H9 (cell line): ENCODE measurements at regions not wholly inside any gene's neighbourhood (a gene's known extent, or its start where the extent isn't known, plus 50 kb on each side); places are given as distances from the start of the nearest gene placed in this dataset.
"Not testable (repeated sequence)": the region's sequence is repeated elsewhere in the genome, so short reads cannot be mapped to it uniquely, and the experiment has no call there.

ENCODE experiments used
- DNase-seq: peaks from one replicate; pipeline ENCODE4 v3.0.0-alpha.2; 2017
- H2AFZ ChIP-seq: one replicate; pipeline ENCODE4 v1.6.1; 2013; ENCODE audit warnings: mild to moderate bottlenecking, low read length, control low read depth, moderate library complexity
- H2AK5ac ChIP-seq: 2 replicates; pipeline ENCODE4 v1.6.1; 2013; ENCODE audit warnings: low read length, control low read depth, mixed read lengths; ENCODE audit not compliant: insufficient read length
- H2BK120ac ChIP-seq: one replicate; pipeline ENCODE4 v1.6.1; 2013; ENCODE audit warnings: low read depth, mild to moderate bottlenecking, low read length, control low read depth, inconsistent platforms; ENCODE audit not compliant: poor library complexity, severe bottlenecking
- H2BK12ac ChIP-seq: 2 replicates; pipeline ENCODE4 v1.6.1; 2013; ENCODE audit warnings: low read length, control low read depth, mixed read lengths, low read depth; ENCODE audit not compliant: insufficient read length
- H2BK15ac ChIP-seq: 2 replicates; pipeline ENCODE4 v1.6.1; 2013; ENCODE audit warnings: low read depth, low read length, control low read depth
- H2BK20ac ChIP-seq: one replicate; pipeline ENCODE4 v1.6.1; 2013; ENCODE audit warnings: low read depth, mild to moderate bottlenecking, low read length, control low read depth, inconsistent platforms; ENCODE audit not compliant: poor library complexity, severe bottlenecking
- H2BK5ac ChIP-seq: 2 replicates; pipeline ENCODE4 v1.6.1; 2013; ENCODE audit warnings: low read length, control low read depth, mixed read lengths; ENCODE audit not compliant: insufficient read length
- H3K14ac ChIP-seq: 2 replicates; pipeline ENCODE4 v1.6.1; 2013; ENCODE audit warnings: low read length, control low read depth; ENCODE audit not compliant: insufficient read depth
- H3K18ac ChIP-seq: 2 replicates; pipeline ENCODE4 v1.6.1; 2013; ENCODE audit warnings: low read depth, mild to moderate bottlenecking, mixed read lengths, low read length, control low read depth; ENCODE audit not compliant: insufficient read length
- H3K23ac ChIP-seq: 2 replicates; pipeline ENCODE4 v1.6.1; 2013; ENCODE audit warnings: low read length, control low read depth, mixed read lengths, low read depth; ENCODE audit not compliant: insufficient read length
- H3K23me2 ChIP-seq: 2 replicates; pipeline ENCODE4 v1.6.1; 2013; ENCODE audit warnings: low read depth, mild to moderate bottlenecking, mixed read lengths, low read length, control low read depth; ENCODE audit not compliant: insufficient read length, poor library complexity, severe bottlenecking
- H3K27ac ChIP-seq: 2 replicates; pipeline ENCODE4 v1.5.1; 2013; ENCODE audit warnings: low read length, control low read depth, mixed read lengths, low read depth; ENCODE audit not compliant: insufficient read length
- H3K27me3 ChIP-seq: 2 replicates; pipeline ENCODE4 v1.6.1; 2013; ENCODE audit warnings: low read length, control low read depth, inconsistent platforms; ENCODE audit not compliant: insufficient read depth
- H3K4ac ChIP-seq: 2 replicates; pipeline ENCODE4 v1.6.1; 2013; ENCODE audit warnings: low read depth, mild to moderate bottlenecking, control low read depth, inconsistent platforms, low read length, moderate library complexity
- H3K4me1 ChIP-seq: 2 replicates; pipeline ENCODE4 v1.6.1; 2013; ENCODE audit warnings: low read length, control low read depth, inconsistent platforms; ENCODE audit not compliant: insufficient read depth
- H3K4me2 ChIP-seq: 2 replicates; pipeline ENCODE4 v1.6.1; 2013; ENCODE audit warnings: low read length, control low read depth, mixed read lengths; ENCODE audit not compliant: insufficient read length, insufficient read depth
- H3K56ac ChIP-seq: 2 replicates; pipeline ENCODE4 v1.6.1; 2013; ENCODE audit warnings: low read depth, mild to moderate bottlenecking, mixed read lengths, low read length, control low read depth; ENCODE audit not compliant: insufficient read length
- H3K79me1 ChIP-seq: 2 replicates; pipeline ENCODE4 v1.6.1; 2013; ENCODE audit warnings: low read depth, mild to moderate bottlenecking, moderate library complexity, low read length, control low read depth, inconsistent platforms; ENCODE audit not compliant: insufficient read depth, poor library complexity, severe bottlenecking
- H3K79me2 ChIP-seq: 2 replicates; pipeline ENCODE4 v1.6.1; 2013; ENCODE audit warnings: low read length, control low read depth, inconsistent platforms; ENCODE audit not compliant: insufficient read depth
- H3K9ac ChIP-seq: 2 replicates; pipeline ENCODE4 v1.6.1; 2013; ENCODE audit warnings: low read length, control low read depth, mixed read lengths; ENCODE audit not compliant: insufficient read length; ENCODE audit errors: extremely low read depth
- H3K9me3 ChIP-seq: one replicate; pipeline ENCODE4 v1.6.1; 2013; ENCODE audit warnings: low read depth, low read length, inconsistent platforms; ENCODE audit not compliant: control insufficient read depth
- H3T11ph ChIP-seq: one replicate; pipeline ENCODE4 v1.6.1; 2013; ENCODE audit warnings: mild to moderate bottlenecking, low read length, control low read depth, inconsistent platforms
- H4K20me1 ChIP-seq: one replicate; pipeline ENCODE4 v1.6.1; 2013; ENCODE audit not compliant: control insufficient read depth, insufficient read length, insufficient read depth
- H4K5ac ChIP-seq: 2 replicates; pipeline ENCODE4 v1.6.1; 2013; ENCODE audit warnings: low read depth, mild to moderate bottlenecking, mixed read lengths, low read length, control low read depth; ENCODE audit not compliant: insufficient read length
- H4K8ac ChIP-seq: replicated peaks from 2 replicates; pipeline ENCODE4 v1.6.1; 2013; ENCODE audit warnings: low read length, control low read depth, mixed read lengths, low read depth; ENCODE audit not compliant: insufficient read length
- H4K91ac ChIP-seq: 2 replicates; pipeline ENCODE4 v1.6.1; 2013; ENCODE audit warnings: low read depth, mild to moderate bottlenecking, moderate library complexity, mixed read lengths, low read length, control low read depth; ENCODE audit not compliant: insufficient read length
- H3K27ac Mint-ChIP-seq, 3 experiments: 2 replicates in 2 of 3; 3 replicates in 1 of 3; pipeline ENCODE4 v1.8.0; 2020 to 2021; ENCODE audit warnings: mixed read lengths in 3 of 3, mild to moderate bottlenecking in 1 of 3, moderate library complexity in 1 of 3
- H3K27me3 Mint-ChIP-seq: 2 replicates; pipeline ENCODE4 v1.8.0; 2021; ENCODE audit warnings: low read depth, mild to moderate bottlenecking, moderate library complexity, mixed read lengths
- H3K36me3 Mint-ChIP-seq, 3 experiments: 2 replicates in 2 of 3; 3 replicates in 1 of 3; pipeline ENCODE4 v1.8.0; 2020 to 2021; ENCODE audit warnings: low read depth in 3 of 3, mixed read lengths in 3 of 3; ENCODE audit not compliant: insufficient read depth in 1 of 3
- H3K4me1 Mint-ChIP-seq, 2 experiments: 2 replicates each; pipeline ENCODE4 v1.8.0; 2020; ENCODE audit warnings: mixed read lengths in 2 of 2
- H3K4me3 Mint-ChIP-seq, 2 experiments: 2 replicates in 1 of 2; 3 replicates in 1 of 2; pipeline ENCODE4 v1.8.0; 2020 to 2021; ENCODE audit warnings: mild to moderate bottlenecking in 2 of 2, mixed read lengths in 2 of 2, moderate library complexity in 1 of 2
- H3K9me3 Mint-ChIP-seq, 2 experiments: 2 replicates in 1 of 2; 3 replicates in 1 of 2; pipeline ENCODE4 v1.8.0; 2020; ENCODE audit warnings: mild to moderate bottlenecking in 2 of 2, mixed read lengths in 2 of 2, moderate library complexity in 1 of 2
- WGBS: extraction: QIAGEN DNeasy Blood & Tissue Kit; methylation state at CpG from one replicate; pipeline ENCODE4 v1.1.7; 2013; ENCODE audit warnings: missing lambda C conversion rate, low lambda C conversion rate, mixed read lengths; ENCODE audit not compliant: insufficient read length; ENCODE audit errors: extremely low coverage; 5-methylcytosine and 5-hydroxymethylcytosine counted together

GRCh38 chr11:71714510-71714909 lies 118.5 kb upstream of the DEFB108B start:
- not testable (repeated sequence) for H3K9me3 Mint-ChIP-seq, H4K91ac ChIP-seq, H4K20me1 ChIP-seq, H3K23me2 ChIP-seq, H3K27ac ChIP-seq, H3K4ac ChIP-seq, H3K27me3 ChIP-seq, H3K18ac ChIP-seq, H3K36me3 Mint-ChIP-seq, DNase-seq, H3K4me3 Mint-ChIP-seq, H3K14ac ChIP-seq, H3K9ac ChIP-seq, H4K5ac ChIP-seq, H3K4me1 ChIP-seq, H3K9me3 ChIP-seq, H2BK12ac ChIP-seq, H3K79me2 ChIP-seq, H3K23ac ChIP-seq, H2BK5ac ChIP-seq, H3K79me1 ChIP-seq, H2BK120ac ChIP-seq, H3K4me2 ChIP-seq, H3T11ph ChIP-seq, H2AK5ac ChIP-seq, H3K27ac Mint-ChIP-seq, H3K4me1 Mint-ChIP-seq, H2BK20ac ChIP-seq, H3K27me3 Mint-ChIP-seq, H3K56ac ChIP-seq, H2BK15ac ChIP-seq, H2AFZ ChIP-seq, H4K8ac ChIP-seq
- no CpG with 5 or more reads among the region's 6 CpGs for WGBS

GRCh38 chr11:71721840-71722239 lies 111.2 kb upstream of the DEFB108B start:
- H3K18ac ChIP-seq, H4K91ac ChIP-seq, H2AK5ac ChIP-seq, H2BK15ac ChIP-seq, H2BK20ac ChIP-seq, H3K14ac ChIP-seq, H3K79me2 ChIP-seq, H3K27me3 ChIP-seq, H3T11ph ChIP-seq, H3K9ac ChIP-seq, H2BK12ac ChIP-seq, H3K23ac ChIP-seq, H3K23me2 ChIP-seq, H4K5ac ChIP-seq, H3K4me2 ChIP-seq, H3K9me3 ChIP-seq, H3K4me1 ChIP-seq, H3K79me1 ChIP-seq, H3K27ac ChIP-seq, H3K27me3 Mint-ChIP-seq, H2AFZ ChIP-seq, H3K56ac ChIP-seq, DNase-seq, H3K9me3 Mint-ChIP-seq, H3K36me3 Mint-ChIP-seq, H3K27ac Mint-ChIP-seq, H3K4ac ChIP-seq, H4K20me1 ChIP-seq, H4K8ac ChIP-seq, H2BK120ac ChIP-seq, H2BK5ac ChIP-seq, H3K4me3 Mint-ChIP-seq: not testable (repeated sequence)
- WGBS = no CpG with 5 or more reads among the region's 11 CpGs
- H3K4me1 Mint-ChIP-seq = peaks cover 8 to 12% of the 10 kb centered on the region in 2 experiments
